ENCODE measurements at regions not wholly inside any gene's neighbourhood (a gene's known extent, or its start where the extent isn't known, plus 50 kb on each side); places are given as distances from the start of the nearest gene placed in this dataset.
"Not testable (repeated sequence)": the region's sequence is repeated elsewhere in the genome, so short reads cannot be mapped to it uniquely, and the experiment has no call there.

GRCh38 chr10:108378779-108379178, 1214.3 kb upstream of the SORCS1 start:
- no peak for DNase-seq (ENCODE audit: low read depth)

- peak; percentile 34 for DNase-seq (ENCODE audit: low read depth)
These were observed 1211.2 kb upstream of the SORCS1 start for GRCh38 chr10:108375691-108376090.

- DNase-seq (ENCODE audit: low read depth): no peak
These were observed 1210.5 kb upstream of the SORCS1 start for GRCh38 chr10:108374991-108375390.

- DNase-seq (ENCODE audit: low read depth): no peak
These were observed 1201.0 kb upstream of the SORCS1 start for GRCh38 chr10:108365541-108365940.

- no peak for DNase-seq (ENCODE audit: low read depth)
These were observed 1199.1 kb upstream of the SORCS1 start for GRCh38 chr10:108363576-108363975.

GRCh38 chr10:108362961-108363360, 1198.5 kb upstream of the SORCS1 start:
- DNase-seq (ENCODE audit: low read depth): no peak

GRCh38 chr10:108362296-108362695, 1197.8 kb upstream of the SORCS1 start:
- no peak for DNase-seq (ENCODE audit: low read depth)

- DNase-seq (ENCODE audit: low read depth): peak; percentile 89
These were observed 1195.7 kb upstream of the SORCS1 start for GRCh38 chr10:108360187-108360586.

- DNase-seq (ENCODE audit: low read depth): peak; percentile 96
These were observed 1194.4 kb upstream of the SORCS1 start for GRCh38 chr10:108358912-108359311.

- DNase-seq (ENCODE audit: low read depth): no peak
These were observed 1188.3 kb upstream of the SORCS1 start for GRCh38 chr10:108352771-108353170.

- peak; percentile 38 for DNase-seq (ENCODE audit: low read depth)
These were observed 1183.7 kb upstream of the SORCS1 start for GRCh38 chr10:108348215-108348614.

GRCh38 chr10:108346066-108346465, 1181.6 kb upstream of the SORCS1 start:
- no peak for DNase-seq (ENCODE audit: low read depth)

- no peak for DNase-seq (ENCODE audit: low read depth)
These were observed 1173.6 kb upstream of the SORCS1 start for GRCh38 chr10:108338146-108338545.

GRCh38 chr10:108336836-108337235, 1172.3 kb upstream of the SORCS1 start:
- DNase-seq (ENCODE audit: low read depth): no peak

GRCh38 chr10:108327706-108328105, 1163.2 kb upstream of the SORCS1 start:
- DNase-seq (ENCODE audit: low read depth): peak; percentile 80

- DNase-seq (ENCODE audit: low read depth): no peak
These were observed 1158.8 kb upstream of the SORCS1 start for GRCh38 chr10:108323274-108323798.

GRCh38 chr10:108319434-108320222, 1155.1 kb upstream of the SORCS1 start:
- no peak for DNase-seq (ENCODE audit: low read depth)

GRCh38 chr10:108315636-108316035, 1151.1 kb upstream of the SORCS1 start:
- DNase-seq (ENCODE audit: low read depth): not testable (repeated sequence)

GRCh38 chr10:108307925-108308312, 1143.4 kb upstream of the SORCS1 start:
- no peak for DNase-seq (ENCODE audit: low read depth)

- DNase-seq (ENCODE audit: low read depth): no peak
These were observed 1142.9 kb upstream of the SORCS1 start for GRCh38 chr10:108307250-108307924.

GRCh38 chr10:108303149-108303548, 1138.6 kb upstream of the SORCS1 start:
- peak; percentile 54 for DNase-seq (ENCODE audit: low read depth)

- DNase-seq (ENCODE audit: low read depth): no peak
These were observed 1136.5 kb upstream of the SORCS1 start for GRCh38 chr10:108301002-108301401.

GRCh38 chr10:108290823-108291222, 1126.3 kb upstream of the SORCS1 start:
- no peak for DNase-seq (ENCODE audit: low read depth)

Measured in HT1080 (cell line).